ENCODE measurements at regions not wholly inside any gene's neighbourhood (a gene's known extent, or its start where the extent isn't known, plus 50 kb on each side); places are given as distances from the start of the nearest gene placed in this dataset.

GRCh38 chr12:113525066-113525465, 53.4 kb upstream of the LHX5 start:
- Mint-ChIP-seq H3K27ac (no peak overlapping the region), H3K4me3 (no peak overlapping the region), H3K9me3 (no peaks in the 10 kb centered on the region), H3K4me1 (no peaks in the 10 kb centered on the region), H3K27me3 (ENCODE audit: low read depth) (peaks cover 84% of the 10 kb centered on the region), H3K36me3 (no peaks in the 10 kb centered on the region)
- no peak for DNase-seq (ENCODE audit: low spot score in 2 of 2, unreplicated experiment in 2 of 2)
- TF ChIP-seq, protein P1, sequence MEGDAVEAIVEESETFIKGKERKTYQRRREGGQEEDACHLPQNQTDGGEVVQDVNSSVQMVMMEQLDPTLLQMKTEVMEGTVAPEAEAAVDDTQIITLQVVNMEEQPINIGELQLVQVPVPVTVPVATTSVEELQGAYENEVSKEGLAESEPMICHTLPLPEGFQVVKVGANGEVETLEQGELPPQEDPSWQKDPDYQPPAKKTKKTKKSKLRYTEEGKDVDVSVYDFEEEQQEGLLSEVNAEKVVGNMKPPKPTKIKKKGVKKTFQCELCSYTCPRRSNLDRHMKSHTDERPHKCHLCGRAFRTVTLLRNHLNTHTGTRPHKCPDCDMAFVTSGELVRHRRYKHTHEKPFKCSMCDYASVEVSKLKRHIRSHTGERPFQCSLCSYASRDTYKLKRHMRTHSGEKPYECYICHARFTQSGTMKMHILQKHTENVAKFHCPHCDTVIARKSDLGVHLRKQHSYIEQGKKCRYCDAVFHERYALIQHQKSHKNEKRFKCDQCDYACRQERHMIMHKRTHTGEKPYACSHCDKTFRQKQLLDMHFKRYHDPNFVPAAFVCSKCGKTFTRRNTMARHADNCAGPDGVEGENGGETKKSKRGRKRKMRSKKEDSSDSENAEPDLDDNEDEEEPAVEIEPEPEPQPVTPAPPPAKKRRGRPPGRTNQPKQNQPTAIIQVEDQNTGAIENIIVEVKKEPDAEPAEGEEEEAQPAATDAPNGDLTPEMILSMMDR (IDR thresholded peaks at IDR 0.05; ENCODE audit: unreplicated experiment): no peak

DNA sequence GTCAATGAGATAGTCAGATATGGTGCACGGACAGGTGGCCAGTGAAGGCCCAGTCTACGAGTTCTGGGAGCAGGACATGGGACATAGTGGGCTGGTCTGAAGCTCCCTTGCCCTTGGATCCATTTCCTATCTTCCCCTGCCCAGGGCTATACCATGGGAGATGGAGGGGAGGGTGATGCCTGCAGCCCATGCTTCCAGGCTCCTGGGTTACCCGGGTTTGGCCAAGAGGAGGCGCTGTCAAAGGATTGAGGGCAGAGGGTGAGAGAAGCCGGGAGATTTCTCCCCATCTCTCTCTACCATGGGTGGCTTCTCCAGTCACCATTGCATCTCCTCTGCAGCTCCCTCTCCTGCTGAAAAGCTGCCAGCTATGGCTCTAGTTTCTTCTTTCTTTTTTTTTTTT, 52.8 kb upstream of the LHX5 start:
- TF ChIP-seq, protein P1 (IDR thresholded peaks at IDR 0.05; ENCODE audit: unreplicated experiment): no peak
- H3K27me3 Mint-ChIP-seq (ENCODE audit: low read depth): peaks cover 87% of the 10 kb centered on the region

GRCh38 chr12:113521708-113522107, 50.0 kb upstream of the LHX5 start:
- DNase-seq (ENCODE audit: low spot score in 2 of 2, unreplicated experiment in 2 of 2): no peak
- TF ChIP-seq, protein P1 (IDR thresholded peaks at IDR 0.05; ENCODE audit: unreplicated experiment): no peak
- H3K4me1 Mint-ChIP-seq: no peaks in the 10 kb centered on the region
- no peaks in the 10 kb centered on the region for H3K36me3 Mint-ChIP-seq
- no peak overlapping the region for H3K27ac Mint-ChIP-seq
- no peaks in the 10 kb centered on the region for H3K9me3 Mint-ChIP-seq
- H3K4me3 Mint-ChIP-seq: no peak overlapping the region
- H3K27me3 Mint-ChIP-seq (ENCODE audit: low read depth): peaks cover 89% of the 10 kb centered on the region

More for the DNA sequence above, 52.8 kb upstream of the LHX5 start:
- no peak overlapping the region for H3K4me3 Mint-ChIP-seq
- no peaks in the 10 kb centered on the region for H3K4me1 Mint-ChIP-seq
- H3K9me3 Mint-ChIP-seq: no peaks in the 10 kb centered on the region
- DNase-seq (ENCODE audit: low spot score in 2 of 2, unreplicated experiment in 2 of 2): no peak
- no peak overlapping the region for H3K27ac Mint-ChIP-seq
- no peaks in the 10 kb centered on the region for H3K36me3 Mint-ChIP-seq

All from mesothelial cell of epicardium (in vitro differentiated cells).